ENCODE measurements at regions not wholly inside any gene's neighbourhood (a gene's known extent, or its start where the extent isn't known, plus 50 kb on each side); places are given as distances from the start of the nearest gene placed in this dataset.

GRCh38 chr2:144244938-144245337 is 275.0 kb downstream of the ZEB2 start:
- no peak for DNase-seq (ENCODE audit: low read depth in 2 of 2, low spot score in 1 of 2)

GRCh38 chr2:144242311-144242710 is 277.6 kb downstream of the ZEB2 start:
- no peak for DNase-seq (ENCODE audit: low read depth in 2 of 2, low spot score in 1 of 2)

- no peak for DNase-seq (ENCODE audit: low read depth in 2 of 2, low spot score in 1 of 2)
Observed at GRCh38 chr2:144241801-144242200, 278.1 kb downstream of the ZEB2 start.

GRCh38 chr2:144240656-144241339 is 279.1 kb downstream of the ZEB2 start:
- no peak for DNase-seq (ENCODE audit: low read depth in 2 of 2, low spot score in 1 of 2)

GRCh38 chr2:144239726-144240125 is 280.2 kb downstream of the ZEB2 start:
- no peak for DNase-seq (ENCODE audit: low read depth in 2 of 2, low spot score in 1 of 2)

GRCh38 chr2:144239306-144239705 is 280.6 kb downstream of the ZEB2 start:
- DNase-seq (ENCODE audit: low read depth in 2 of 2, low spot score in 1 of 2): no peak

GRCh38 chr2:144237830-144238627 is 281.9 kb downstream of the ZEB2 start:
- no peak for DNase-seq (ENCODE audit: low read depth in 2 of 2, low spot score in 1 of 2)

GRCh38 chr2:144237108-144237507 is 282.8 kb downstream of the ZEB2 start:
- no peak for DNase-seq (ENCODE audit: low read depth in 2 of 2, low spot score in 1 of 2)

- DNase-seq (ENCODE audit: low read depth in 2 of 2, low spot score in 1 of 2): no peak
Observed at GRCh38 chr2:144235050-144235449, 284.9 kb downstream of the ZEB2 start.

- DNase-seq (ENCODE audit: low read depth in 2 of 2, low spot score in 1 of 2): no peak
Observed at GRCh38 chr2:144234542-144234871, 285.4 kb downstream of the ZEB2 start.

- DNase-seq (ENCODE audit: low read depth in 2 of 2, low spot score in 1 of 2): no peak
Observed at GRCh38 chr2:144233733-144234541, 286.0 kb downstream of the ZEB2 start.

- no peak for DNase-seq (ENCODE audit: low read depth in 2 of 2, low spot score in 1 of 2)
Observed at GRCh38 chr2:144233317-144233716, 286.6 kb downstream of the ZEB2 start.

GRCh38 chr2:144230448-144231085 is 289.4 kb downstream of the ZEB2 start:
- no peak for DNase-seq (ENCODE audit: low read depth in 2 of 2, low spot score in 1 of 2)

GRCh38 chr2:144230033-144230432 is 289.9 kb downstream of the ZEB2 start:
- DNase-seq (ENCODE audit: low read depth in 2 of 2, low spot score in 1 of 2): no peak

GRCh38 chr2:144229296-144229695 is 290.6 kb downstream of the ZEB2 start:
- DNase-seq (ENCODE audit: low read depth in 2 of 2, low spot score in 1 of 2): no peak

GRCh38 chr2:144227427-144228105 is 292.4 kb downstream of the ZEB2 start:
- DNase-seq (ENCODE audit: low read depth in 2 of 2, low spot score in 1 of 2): no peak

GRCh38 chr2:144225076-144225475 is 294.8 kb downstream of the ZEB2 start:
- no peak for DNase-seq (ENCODE audit: low read depth in 2 of 2, low spot score in 1 of 2)

- DNase-seq (ENCODE audit: low read depth in 2 of 2, low spot score in 1 of 2): no peak
Observed at GRCh38 chr2:144224472-144224871, 295.4 kb downstream of the ZEB2 start.

- no peak for DNase-seq (ENCODE audit: low read depth in 2 of 2, low spot score in 1 of 2)
Observed at GRCh38 chr2:144219979-144220378, 299.9 kb downstream of the ZEB2 start.

GRCh38 chr2:144217853-144218633 is 301.9 kb downstream of the ZEB2 start:
- DNase-seq (ENCODE audit: low read depth in 2 of 2, low spot score in 1 of 2): no peak

All from stimulated activated CD8-positive, alpha-beta memory T cell treated with anti-CD3 and anti-CD28 coated beads, Interleukin-4, amount 100 ng/mL, for 1 hour (primary cell).